HG03175 (cell line): ENCODE measurements at regions not wholly inside any gene's neighbourhood (a gene's known extent, or its start where the extent isn't known, plus 50 kb on each side); places are given as distances from the start of the nearest gene placed in this dataset.

Source experiments
- ATAC-seq: cut with Tn5 transposase; IDR thresholded peaks from one replicate; pipeline ENCODE4 v1.9.1; 2021; ENCODE audit warnings: mild to moderate bottlenecking, moderate library complexity; ENCODE audit not compliant: unreplicated experiment

DNA sequence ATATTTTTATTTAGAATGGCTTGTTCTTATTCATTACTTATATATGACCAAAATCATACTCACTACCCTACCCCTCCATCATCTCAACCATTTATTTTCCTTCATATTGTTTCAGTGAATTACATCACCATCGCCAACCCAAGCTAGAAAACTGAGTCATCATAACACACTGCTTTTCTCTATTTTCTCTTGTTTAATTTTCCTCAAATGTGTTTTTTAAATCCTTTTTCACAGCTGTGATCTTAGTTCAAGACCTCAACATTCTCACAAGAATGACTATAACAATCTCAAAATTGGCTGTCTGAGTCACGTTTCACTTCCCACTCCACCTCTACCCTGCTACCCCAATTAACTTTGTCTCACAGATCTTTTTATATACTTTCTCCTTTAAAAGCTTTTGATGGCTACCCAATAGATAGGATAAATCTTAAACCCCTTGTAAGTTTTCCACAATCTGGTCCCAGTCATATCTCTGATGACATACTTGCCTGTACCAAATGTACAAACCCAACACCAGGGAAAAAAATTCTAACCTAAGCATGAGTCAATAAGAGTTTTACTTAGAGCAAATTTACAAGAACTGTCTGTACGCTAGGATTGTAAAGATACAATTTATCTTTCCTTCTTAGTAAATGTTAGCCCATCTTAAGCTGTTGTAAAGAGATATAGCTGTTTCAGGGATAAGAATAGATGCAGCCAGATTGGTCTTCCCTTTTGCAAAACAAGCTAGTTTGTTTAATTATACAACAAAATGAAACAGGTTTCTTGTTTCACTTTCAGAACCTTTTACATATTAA, 635.1 kb upstream of the SLC39A10 start:
- ATAC-seq, result peak; percentile 83

DNA sequence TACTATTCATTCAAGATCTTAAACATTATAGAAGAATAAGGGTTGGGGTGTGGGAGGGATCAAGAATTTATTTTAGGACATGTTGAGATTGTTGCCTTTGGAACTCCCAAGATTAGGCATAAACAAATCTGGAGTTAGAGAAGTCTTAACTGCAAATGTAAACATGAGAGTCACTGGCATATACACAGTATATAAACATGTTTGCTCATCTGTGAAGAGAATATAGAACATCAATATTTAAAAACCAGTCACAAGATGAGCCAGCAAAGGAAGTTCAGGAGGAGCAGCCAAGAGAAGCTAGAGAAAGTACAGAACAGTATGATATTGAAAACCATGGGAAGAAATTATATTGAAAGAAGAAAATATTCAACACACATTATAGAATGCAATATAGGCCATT, 638.6 kb upstream of the SLC39A10 start:
- ATAC-seq, result no peak

DNA sequence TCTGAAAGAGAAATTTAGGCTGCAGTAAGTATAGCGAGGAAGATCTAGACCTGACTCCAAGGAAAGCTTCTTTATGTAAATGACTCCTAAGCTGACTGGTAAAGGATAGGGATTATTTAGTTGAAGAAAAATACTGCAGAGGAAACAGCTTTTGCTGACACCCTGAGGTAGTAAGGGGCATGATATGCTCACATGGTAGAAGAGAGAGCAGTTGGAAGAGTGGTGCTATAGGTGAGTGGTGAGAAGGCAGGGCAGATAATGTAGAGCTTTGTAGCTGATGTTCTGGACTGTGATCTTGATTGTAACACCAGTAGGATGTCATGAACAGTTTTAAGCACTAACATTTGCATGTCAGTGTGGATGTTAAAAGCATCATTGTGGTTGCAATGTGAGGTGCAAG, 639.1 kb upstream of the SLC39A10 start:
- ATAC-seq, result no peak

DNA sequence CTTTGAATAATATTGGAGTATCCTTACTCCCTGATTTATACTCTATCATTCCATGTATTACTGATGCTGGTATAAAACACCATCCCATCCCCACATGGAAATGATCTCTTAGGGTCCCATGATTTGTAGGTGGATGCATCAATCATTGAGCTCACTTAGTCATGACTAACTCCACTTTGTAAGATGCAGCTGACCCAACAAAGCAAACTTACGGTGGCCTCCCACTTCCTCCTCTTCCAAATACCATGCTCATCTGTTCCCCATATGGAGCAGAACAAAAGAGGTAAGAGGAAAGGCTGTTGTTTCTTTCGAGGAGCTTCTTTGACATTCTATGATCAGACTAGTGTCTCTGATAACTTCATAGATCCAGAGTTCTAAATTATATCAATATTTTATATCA, 640.2 kb upstream of the SLC39A10 start:
- ATAC-seq, result no peak

DNA sequence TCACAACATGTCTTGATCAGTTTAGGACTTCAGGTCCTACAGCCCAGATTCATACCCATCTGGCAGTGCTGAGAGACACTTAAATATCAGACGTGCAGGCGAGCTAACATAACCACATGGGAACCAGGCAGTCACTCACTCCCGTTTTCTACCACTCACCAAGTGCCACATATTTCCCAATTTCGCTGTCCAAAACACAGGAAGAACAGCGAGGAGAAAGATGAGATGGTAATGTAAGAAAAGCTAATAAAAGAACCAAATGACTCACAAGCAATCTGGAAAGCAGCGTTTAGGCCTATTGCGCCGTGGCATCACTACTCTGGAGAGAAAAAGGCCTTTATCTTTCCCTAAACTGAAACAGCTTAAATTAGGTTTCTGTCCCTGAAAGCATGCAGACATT, 647.8 kb upstream of the SLC39A10 start:
- ATAC-seq, result no peak

GRCh38 chr2:195006856-195007255, 650.2 kb upstream of the SLC39A10 start:
- ATAC-seq, result no peak

- no peak for ATAC-seq
These were observed 653.0 kb upstream of the SLC39A10 start for GRCh38 chr2:195003881-195004471.

GRCh38 chr2:195001924-195002323, 655.1 kb upstream of the SLC39A10 start:
- no peak for ATAC-seq

GRCh38 chr2:194999771-195000170, 657.3 kb upstream of the SLC39A10 start:
- ATAC-seq, result no peak

DNA sequence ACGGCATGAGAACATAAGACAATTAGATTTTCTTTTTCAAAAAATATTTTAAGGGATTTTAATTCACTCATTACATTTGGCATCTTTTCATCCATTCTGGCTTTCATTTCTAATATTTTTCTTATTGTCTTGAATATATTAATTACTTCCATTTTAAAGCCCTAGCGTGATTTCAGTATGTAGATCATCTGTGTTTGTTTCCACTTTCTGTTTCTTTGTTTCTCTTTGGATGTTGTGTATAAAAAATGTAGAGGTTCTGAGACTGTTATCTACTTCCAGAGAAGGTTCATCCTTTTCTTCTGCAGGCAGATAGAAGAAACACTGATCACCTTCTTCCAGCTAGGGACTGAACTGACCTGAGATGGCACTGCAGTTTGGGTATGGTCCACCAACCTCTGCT, 664.4 kb upstream of the SLC39A10 start:
- no peak for ATAC-seq

GRCh38 chr2:194985258-194985657, 671.8 kb upstream of the SLC39A10 start:
- no peak for ATAC-seq

DNA sequence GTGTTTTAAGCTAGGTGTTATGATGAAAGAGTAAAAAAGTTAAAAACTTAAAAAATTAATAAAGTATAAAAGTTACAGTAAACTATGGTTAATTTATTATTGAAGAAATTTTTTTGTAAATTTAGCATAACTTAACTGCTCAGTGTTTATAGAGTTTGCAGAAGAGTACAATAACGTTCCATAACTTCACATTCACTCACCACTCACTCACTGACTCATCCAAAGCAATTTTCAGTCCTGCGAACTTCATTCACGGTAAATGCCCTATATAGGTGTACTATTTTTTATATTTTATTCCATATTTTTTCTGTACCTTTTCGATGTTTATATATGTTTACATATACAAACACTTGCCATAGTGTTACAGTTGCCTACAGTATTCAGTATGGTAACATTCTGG, 694.8 kb upstream of the SLC39A10 start:
- ATAC-seq, result no peak

DNA sequence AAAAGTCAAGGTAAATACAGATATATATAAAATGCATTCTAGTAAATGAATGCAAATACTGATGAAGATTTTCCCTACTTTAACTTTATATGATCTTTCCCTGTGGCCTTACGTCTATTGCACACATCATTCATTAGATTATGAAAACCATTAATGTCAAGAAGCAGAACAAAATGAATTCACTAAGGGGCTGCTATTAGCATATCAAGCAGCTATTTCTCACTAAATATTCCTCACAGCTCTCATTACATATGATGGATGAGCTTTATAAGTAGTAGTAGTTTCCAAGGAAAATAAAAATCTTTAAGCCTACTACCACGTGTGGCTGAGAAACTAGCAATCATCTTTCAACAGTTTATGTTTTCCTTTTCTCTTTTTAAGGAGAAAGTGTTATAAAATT, 702.8 kb upstream of the SLC39A10 start:
- no peak for ATAC-seq

- no peak for ATAC-seq
These were observed 710.2 kb upstream of the SLC39A10 start for GRCh38 chr2:194946826-194947225.

DNA sequence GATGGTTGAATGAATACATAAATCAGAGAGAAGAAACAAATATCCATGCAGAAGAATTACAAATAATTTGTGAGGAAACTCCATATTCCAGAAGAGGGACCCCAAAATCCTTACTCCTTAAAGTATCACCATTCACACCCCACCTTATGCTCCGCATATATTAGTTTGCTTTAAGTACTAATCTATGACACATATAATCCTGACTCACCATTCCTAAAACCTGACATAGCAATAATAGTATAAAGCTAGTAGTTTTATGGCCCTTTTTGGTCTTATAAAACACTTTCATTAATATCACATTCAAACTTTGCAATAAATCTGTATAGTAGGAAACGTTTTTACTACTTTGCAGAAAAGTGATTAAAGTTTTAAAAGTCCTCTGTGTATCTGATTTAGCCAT, 719.0 kb upstream of the SLC39A10 start:
- ATAC-seq, result no peak

- no peak for ATAC-seq
These were observed 729.5 kb upstream of the SLC39A10 start for GRCh38 chr2:194927489-194927888.

GRCh38 chr2:194926873-194927272, 730.2 kb upstream of the SLC39A10 start:
- ATAC-seq, result no peak

- ATAC-seq, result no peak
These were observed 731.3 kb upstream of the SLC39A10 start for GRCh38 chr2:194925742-194926141.

DNA sequence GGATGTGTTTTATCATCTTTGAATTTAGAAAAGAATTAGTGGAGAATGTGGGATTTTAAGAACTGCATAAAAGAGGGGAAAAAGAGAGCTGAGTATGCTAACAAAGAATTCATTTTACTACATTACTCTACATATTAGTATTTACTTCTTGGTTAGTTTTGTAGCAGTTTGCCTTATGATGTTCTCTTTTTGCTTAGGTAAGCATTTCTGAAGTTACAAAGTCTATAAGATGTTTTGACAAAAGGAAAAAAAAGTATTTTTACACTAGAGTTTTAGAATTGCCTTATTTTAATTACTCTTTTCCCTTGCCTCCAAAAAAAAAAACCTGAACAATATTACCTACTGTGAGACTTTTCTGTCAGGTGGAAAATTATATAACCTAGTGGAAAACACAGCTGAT, 739.5 kb upstream of the SLC39A10 start:
- ATAC-seq, result no peak

GRCh38 chr2:194915485-194915884, 741.5 kb upstream of the SLC39A10 start:
- no peak for ATAC-seq

- ATAC-seq, result no peak
These were observed 749.5 kb upstream of the SLC39A10 start for GRCh38 chr2:194907569-194907968.

DNA sequence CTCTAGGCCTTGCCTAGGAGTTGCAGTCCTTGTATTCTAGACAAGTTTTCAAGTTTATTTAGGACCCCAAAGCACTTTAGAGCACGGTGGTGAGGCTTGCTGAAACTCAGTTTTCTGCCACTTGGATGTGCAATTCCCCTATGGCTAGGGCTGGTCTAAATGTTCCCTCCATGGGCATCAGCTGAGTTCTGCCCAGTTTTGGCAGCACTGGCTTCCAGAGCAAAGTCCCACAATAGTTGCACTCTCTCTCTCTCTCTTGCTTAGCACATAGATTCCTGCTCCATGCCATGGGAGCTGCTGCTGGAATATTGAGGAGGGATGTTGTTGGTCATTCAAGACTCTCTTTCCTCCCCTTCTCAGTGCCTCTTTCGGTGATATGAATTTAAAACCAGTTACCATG, 760.2 kb upstream of the SLC39A10 start:
- ATAC-seq, result no peak

- ATAC-seq, result no peak
These were observed 773.3 kb upstream of the SLC39A10 start for GRCh38 chr2:194883711-194884110.
